HCT116 (cell line): ENCODE measurements at regions not wholly inside any gene's neighbourhood (a gene's known extent, or its start where the extent isn't known, plus 50 kb on each side); places are given as distances from the start of the nearest gene placed in this dataset.

Experiments used
- ATAC-seq: fragments of 200-7000 bp; cut with Tn5 transposase; 2 replicates; pipeline ENCODE4 v1.9.1; 2020; ENCODE audit warnings: mild to moderate bottlenecking, moderate library complexity
- BruUV-seq: library from RNA; stranded (reverse); fragments of 400-500 nt; replicated peaks from 2 replicates; lab custom pipeline; 2021; lab: Mats Ljungman, UMichigan
- CTCF ChIA-PET: fragments of 300-600 bp; sonication (Branson Sonifier 250); formaldehyde crosslinking; loops from one replicate; lab custom pipeline; 2021; ENCODE audit warnings: antibody characterized with exemption; lab: Charles Lee
- POLR2A ChIA-PET: fragments of 300-600, 350-600 bp; sonication (Branson Sonifier 250); formaldehyde crosslinking; loops from one replicate; lab custom pipeline; 2021; ENCODE audit warnings: antibody characterized with exemption; lab: Charles Lee
- RAD21 ChIA-PET, 2 experiments: fragments of 300-600 bp; sonication (Branson Sonifier 250); formaldehyde crosslinking; loops; one replicate each; lab custom pipeline; 2023; ENCODE audit warnings: low total read pairs in 2 of 2; ENCODE audit not compliant: uncharacterized antibody in 2 of 2, unreplicated experiment in 2 of 2, low non-redundant PET in 1 of 2; lab: Charles Lee
- DNase-seq: peaks from one replicate; pipeline ENCODE4 v3.0.0-alpha.2; 2010; ENCODE audit warnings: low read depth, low spot score
- H2AFZ ChIP-seq: fragments of 200-600 bp; shearing (Covaris generic), sonication (generic); 2 replicates; pipeline ENCODE4 v1.6.1; 2017; ENCODE audit warnings: low read depth, mixed run types, mixed read lengths, antibody characterized with exemption, low read length; ENCODE audit not compliant: poor library complexity, severe bottlenecking
- H3K27ac ChIP-seq: 2 replicates; pipeline ENCODE4 v1.5.1; 2012; ENCODE audit warnings: low read depth, low read length
- H3K27me3 ChIP-seq: fragments of 200-600 bp; sonication (generic); 2 replicates; pipeline ENCODE4 v1.6.1; 2016; ENCODE audit warnings: mixed run types, low read length, mixed read lengths; ENCODE audit not compliant: insufficient read depth
- H3K36me3 ChIP-seq, 2 experiments: fragments of 200-500 bp in 1 of 2; fragments of 200-600 bp in 1 of 2; sonication (Bioruptor generic) in 1 of 2; sonication (generic) in 1 of 2; 2 replicates each; pipeline versions ENCODE4 v1.5.1 to v1.6.1; 2014 to 2016; ENCODE audit warnings: low read length in 2 of 2, inconsistent platforms in 1 of 2, mixed read lengths in 1 of 2, mixed run types in 1 of 2; ENCODE audit not compliant: insufficient read depth in 2 of 2, control insufficient read depth in 1 of 2
- H3K4me1 ChIP-seq, 2 experiments: fragments of 200-600 bp in 1 of 2; sonication (generic) in 1 of 2; 2 replicates each; pipeline versions ENCODE4 v1.5.1 to v1.6.1; 2012 to 2017; ENCODE audit warnings: low read length in 2 of 2, inconsistent platforms in 1 of 2, mild to moderate bottlenecking in 1 of 2, mixed read lengths in 1 of 2, mixed run types in 1 of 2, moderate library complexity in 1 of 2; ENCODE audit not compliant: insufficient read depth in 2 of 2, control insufficient read depth in 1 of 2
- H3K4me2 ChIP-seq: fragments of 200-600 bp; sonication (generic); 2 replicates; pipeline ENCODE4 v1.6.1; 2017; ENCODE audit warnings: mixed run types, low read length, mixed read lengths
- H3K4me3 ChIP-seq, 2 experiments: fragments of 200-600 bp in 1 of 2; sonication (generic) in 1 of 2; replicated peaks in 1 of 2; 2 replicates each; pipeline ENCODE4 v1.5.1; 2011 to 2016; ENCODE audit warnings: low read length in 2 of 2, control low read depth in 1 of 2, low read depth in 1 of 2, mild to moderate bottlenecking in 1 of 2, mixed read lengths in 1 of 2, mixed run types in 1 of 2
- H3K79me2 ChIP-seq: fragments of 200-600 bp; sonication (generic); 2 replicates; pipeline ENCODE4 v1.6.1; 2017; ENCODE audit warnings: mild to moderate bottlenecking, mixed run types, low read length, moderate library complexity, mixed read lengths; ENCODE audit not compliant: insufficient read depth
- H3K9ac ChIP-seq: fragments of 200-600 bp; sonication (generic); 2 replicates; pipeline ENCODE4 v1.6.1; 2016; ENCODE audit warnings: low read length, mixed read lengths
- H3K9me2 ChIP-seq: fragments of 200-600 bp; sonication (generic), shearing (Covaris generic); 2 replicates; pipeline ENCODE4 v1.6.1; 2017; ENCODE audit warnings: mixed run types, mild to moderate bottlenecking, moderate library complexity; ENCODE audit not compliant: insufficient read depth
- H3K9me3 ChIP-seq, 2 experiments: fragments of 200-500 bp in 1 of 2; fragments of 200-600 bp in 1 of 2; sonication (Bioruptor generic) in 1 of 2; sonication (generic) in 1 of 2; 2 replicates each; pipeline ENCODE4 v1.6.1; 2014 to 2017; ENCODE audit warnings: low read length in 2 of 2, mixed read lengths in 2 of 2, inconsistent platforms in 1 of 2, low read depth in 1 of 2, mild to moderate bottlenecking in 1 of 2, mixed run types in 1 of 2, moderate library complexity in 1 of 2; ENCODE audit not compliant: control insufficient read depth in 1 of 2, insufficient read depth in 1 of 2
- H4K20me1 ChIP-seq: fragments of 200-600 bp; sonication (generic), shearing (Covaris generic); 2 replicates; pipeline ENCODE4 v1.6.1; 2017; ENCODE audit warnings: mixed run types, mild to moderate bottlenecking, moderate library complexity; ENCODE audit not compliant: insufficient read depth
- CBX3 ChIP-seq: IDR thresholded peaks from 2 replicates; pipeline ENCODE4 v1.6.1; 2012; ENCODE audit warnings: low read depth
- CEBPB ChIP-seq: IDR thresholded peaks from 2 replicates; pipeline ENCODE4 v1.6.1; 2012; ENCODE audit warnings: low read depth
- EZH2 ChIP-seq: fragments of 200-600 bp; sonication (generic); IDR thresholded peaks from 2 replicates; pipeline ENCODE4 v1.6.1; 2017; ENCODE audit warnings: antibody characterized with exemption, mixed run types
- EZH2phosphoT487 ChIP-seq: fragments of 200-600 bp; IDR thresholded peaks from 2 replicates; pipeline ENCODE4 v1.6.1; 2018; ENCODE audit warnings: antibody characterized with exemption, borderline replicate concordance
- FOSL1 ChIP-seq: IDR thresholded peaks from 2 replicates; pipeline ENCODE4 v1.6.1; 2012; ENCODE audit warnings: low read depth
- POLR2AphosphoS5 ChIP-seq: IDR thresholded peaks from 2 replicates; pipeline ENCODE4 v1.6.1; 2011; ENCODE audit warnings: mild to moderate bottlenecking, low read depth, low read length, moderate library complexity
- RAD21 ChIP-seq: IDR thresholded peaks from 2 replicates; pipeline ENCODE4 v1.6.1; 2012; ENCODE audit warnings: low read depth, mild to moderate bottlenecking
- SP1 ChIP-seq: IDR thresholded peaks from 2 replicates; pipeline ENCODE4 v1.6.1; 2012; ENCODE audit warnings: low read depth
- SRF ChIP-seq: IDR thresholded peaks from 2 replicates; pipeline ENCODE4 v1.6.1; 2012; ENCODE audit warnings: low read depth
- TCF7L2 ChIP-seq: IDR thresholded peaks from 2 replicates; pipeline ENCODE4 v1.7.0; 2011; ENCODE audit warnings: borderline replicate concordance, inconsistent platforms; ENCODE audit not compliant: insufficient read depth, insufficient read length; ENCODE audit errors: extremely low read depth
- ZNF274 ChIP-seq: fragments of 200-500 bp; sonication (Bioruptor generic); IDR thresholded peaks from 2 replicates; pipeline ENCODE4 v1.6.1; 2014; ENCODE audit warnings: mild to moderate bottlenecking, low read depth, low read length, inconsistent platforms
- intact Hi-C: fragments of 100-400 bp; cut with micrococcal nuclease; formaldehyde crosslinking; loops from 2 replicates; pipeline ENCODE4 v1.10.0; 2022
- TF ChIP-seq, protein P1 (sequence below): IDR thresholded peaks from 2 replicates; pipeline ENCODE4 v1.6.1; 2012
- TF ChIP-seq, protein P2 (sequence below): IDR thresholded peaks from 2 replicates; pipeline ENCODE4 v1.6.1; 2012
- TF ChIP-seq, protein P3 (sequence below), 3 experiments: fragments of 200-600 bp in 1 of 3; sonication (generic) in 1 of 3; IDR thresholded peaks in 2 of 3; conservative IDR thresholded peaks in 1 of 3; 2 replicates each; pipeline ENCODE4 v1.5.1; 2012 to 2017; ENCODE audit warnings: low read depth in 2 of 3, low read length in 2 of 3, antibody characterized with exemption in 1 of 3, borderline replicate concordance in 1 of 3, control low read depth in 1 of 3, mild to moderate bottlenecking in 1 of 3, mixed read lengths in 1 of 3, mixed run types in 1 of 3, moderate library complexity in 1 of 3; ENCODE audit not compliant: insufficient read depth in 1 of 3

DNA sequence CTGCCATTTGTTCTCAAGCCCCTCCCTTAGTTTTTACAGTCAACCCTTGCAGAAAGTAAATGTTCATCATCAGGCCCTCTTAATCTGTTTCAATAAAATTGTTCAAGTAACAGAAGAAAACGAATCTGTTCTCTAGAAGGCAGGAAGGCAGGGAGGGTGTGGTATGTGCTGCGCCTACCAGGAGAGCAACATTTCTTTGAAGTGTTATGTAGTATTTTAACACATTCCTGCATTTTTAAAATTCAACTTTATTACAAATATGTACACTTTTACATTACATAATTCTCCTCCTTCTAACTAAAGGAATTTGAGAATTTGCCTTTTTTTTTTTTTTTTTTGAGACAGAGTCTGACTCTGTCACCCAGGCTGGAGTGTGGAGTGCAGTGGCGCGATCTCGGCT is 657.8 kb downstream of the MCTP2 start:
- Histone ChIP-seq H3K36me3 (no peaks in the 10 kb centered on the region), H3K9me3 (no peaks in the 10 kb centered on the region; a peak in 1 of 4 replicates), H4K20me1 (no peaks in the 10 kb centered on the region), H3K9me2 (no peaks in the 10 kb centered on the region), H3K27me3 (no peaks in the 10 kb centered on the region), H3K79me2 (no peaks in the 10 kb centered on the region), H3K4me1 (no peaks in the 10 kb centered on the region), H3K27ac (no peak overlapping the region), H3K4me3 (no peak overlapping the region), H3K4me2 (no peak overlapping the region), H3K9ac (no peak overlapping the region), H2AFZ (no peak overlapping the region)
- ATAC-seq (no peak), DNase-seq (no peak)
- intact Hi-C loops: no loop called here
- BruUV-seq: no TSS peak
- ChIA-PET RAD21 (no interaction called here), CTCF (no interaction called here), POLR2A (no interaction called here)
- TF ChIP-seq, protein P1, sequence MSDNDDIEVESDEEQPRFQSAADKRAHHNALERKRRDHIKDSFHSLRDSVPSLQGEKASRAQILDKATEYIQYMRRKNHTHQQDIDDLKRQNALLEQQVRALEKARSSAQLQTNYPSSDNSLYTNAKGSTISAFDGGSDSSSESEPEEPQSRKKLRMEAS: no peak
- TF ChIP-seq ZNF274: no peak
- no peak for TF ChIP-seq CEBPB

DNA sequence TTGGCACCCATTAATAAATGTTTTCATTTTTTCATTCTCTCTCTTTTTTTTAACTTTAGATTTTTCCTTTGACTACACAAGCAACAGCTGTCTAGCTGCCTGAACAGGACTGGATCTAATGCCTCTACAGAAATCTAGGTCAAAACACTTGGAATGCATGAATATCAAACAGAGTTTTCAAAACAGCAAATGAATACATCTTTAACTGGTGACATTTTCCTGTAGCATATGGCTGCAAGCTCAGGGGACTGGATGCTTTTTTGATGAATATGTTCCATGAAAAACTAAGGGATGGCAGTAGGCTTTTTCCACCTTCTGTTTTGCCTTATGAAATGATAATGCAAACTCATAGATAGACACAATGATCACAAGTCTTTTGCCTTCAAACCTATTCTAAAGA is 661.7 kb downstream of the MCTP2 start:
- CTCF ChIA-PET: no interaction called here
- Histone ChIP-seq H3K27ac (no peak overlapping the region), H3K4me1 (no peaks in the 10 kb centered on the region), H3K9me3 (no peaks in the 10 kb centered on the region), H3K36me3 (no peaks in the 10 kb centered on the region), H3K4me3 (no peak overlapping the region), H3K9me2 (no peaks in the 10 kb centered on the region), H3K27me3 (no peaks in the 10 kb centered on the region), H4K20me1 (no peaks in the 10 kb centered on the region), H2AFZ (no peak overlapping the region), H3K9ac (no peak overlapping the region), H3K4me2 (no peak overlapping the region), H3K79me2 (no peaks in the 10 kb centered on the region)
- ATAC-seq: no peak
- intact Hi-C loops: no loop called here
- DNase-seq: no peak
- RAD21 ChIA-PET: no interaction called here
- BruUV-seq: no TSS peak
- POLR2A ChIA-PET: no interaction called here
- TF ChIP-seq POLR2AphosphoS5 (no peak), FOSL1 (no peak), EZH2phosphoT487 (no peak), SP1 (no peak), EZH2 (no peak), RAD21 (no peak), CEBPB (no peak), ZNF274 (no peak), CBX3 (no peak), TCF7L2 (no peak), SRF (no peak)
- TF ChIP-seq, protein P2, sequence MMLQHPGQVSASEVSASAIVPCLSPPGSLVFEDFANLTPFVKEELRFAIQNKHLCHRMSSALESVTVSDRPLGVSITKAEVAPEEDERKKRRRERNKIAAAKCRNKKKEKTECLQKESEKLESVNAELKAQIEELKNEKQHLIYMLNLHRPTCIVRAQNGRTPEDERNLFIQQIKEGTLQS: no peak
- TF ChIP-seq, protein P3, sequence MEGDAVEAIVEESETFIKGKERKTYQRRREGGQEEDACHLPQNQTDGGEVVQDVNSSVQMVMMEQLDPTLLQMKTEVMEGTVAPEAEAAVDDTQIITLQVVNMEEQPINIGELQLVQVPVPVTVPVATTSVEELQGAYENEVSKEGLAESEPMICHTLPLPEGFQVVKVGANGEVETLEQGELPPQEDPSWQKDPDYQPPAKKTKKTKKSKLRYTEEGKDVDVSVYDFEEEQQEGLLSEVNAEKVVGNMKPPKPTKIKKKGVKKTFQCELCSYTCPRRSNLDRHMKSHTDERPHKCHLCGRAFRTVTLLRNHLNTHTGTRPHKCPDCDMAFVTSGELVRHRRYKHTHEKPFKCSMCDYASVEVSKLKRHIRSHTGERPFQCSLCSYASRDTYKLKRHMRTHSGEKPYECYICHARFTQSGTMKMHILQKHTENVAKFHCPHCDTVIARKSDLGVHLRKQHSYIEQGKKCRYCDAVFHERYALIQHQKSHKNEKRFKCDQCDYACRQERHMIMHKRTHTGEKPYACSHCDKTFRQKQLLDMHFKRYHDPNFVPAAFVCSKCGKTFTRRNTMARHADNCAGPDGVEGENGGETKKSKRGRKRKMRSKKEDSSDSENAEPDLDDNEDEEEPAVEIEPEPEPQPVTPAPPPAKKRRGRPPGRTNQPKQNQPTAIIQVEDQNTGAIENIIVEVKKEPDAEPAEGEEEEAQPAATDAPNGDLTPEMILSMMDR (IDR thresholded peaks at IDR 0.05 in 2 of 3, conservative IDR thresholded peaks at IDR 0.05 in 1 of 3; ENCODE audit: borderline replicate concordance in 1 of 3, insufficient read depth in 1 of 3, low read depth in 2 of 3, low read length in 2 of 3): no peak
